ENCODE measurements at regions not wholly inside any gene's neighbourhood (a gene's known extent, or its start where the extent isn't known, plus 50 kb on each side); places are given as distances from the start of the nearest gene placed in this dataset.

DNA sequence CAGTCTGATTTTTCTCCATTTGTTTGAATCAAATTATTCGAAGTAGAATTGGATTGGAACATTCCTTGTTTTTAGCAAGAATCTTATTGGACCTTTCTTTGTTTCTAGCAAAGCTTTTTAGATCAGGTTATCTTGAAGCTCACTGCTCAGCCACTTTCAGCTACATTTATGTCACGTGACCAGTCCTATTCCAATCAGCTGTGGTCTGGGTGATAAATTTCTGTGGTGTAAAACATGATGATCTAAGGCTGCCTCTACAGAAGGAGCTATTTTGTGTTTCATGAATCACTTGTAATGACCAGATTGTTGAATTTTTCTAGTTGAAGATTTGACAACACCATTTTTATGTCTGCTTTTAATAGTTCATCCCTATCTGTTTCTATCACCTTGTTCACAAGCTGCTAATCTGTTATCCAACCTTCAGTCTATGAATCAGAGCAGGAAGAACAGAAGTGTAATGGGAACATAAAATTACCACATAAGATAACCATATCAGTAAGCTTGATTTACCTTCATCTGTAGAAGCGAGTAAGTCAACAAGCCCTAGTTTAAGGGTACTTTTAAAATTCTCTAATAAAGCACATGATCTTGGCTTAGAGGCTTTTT is 101.0 kb upstream of the MAP3K7 start (continued):
- TF ChIP-seq, protein P1, sequence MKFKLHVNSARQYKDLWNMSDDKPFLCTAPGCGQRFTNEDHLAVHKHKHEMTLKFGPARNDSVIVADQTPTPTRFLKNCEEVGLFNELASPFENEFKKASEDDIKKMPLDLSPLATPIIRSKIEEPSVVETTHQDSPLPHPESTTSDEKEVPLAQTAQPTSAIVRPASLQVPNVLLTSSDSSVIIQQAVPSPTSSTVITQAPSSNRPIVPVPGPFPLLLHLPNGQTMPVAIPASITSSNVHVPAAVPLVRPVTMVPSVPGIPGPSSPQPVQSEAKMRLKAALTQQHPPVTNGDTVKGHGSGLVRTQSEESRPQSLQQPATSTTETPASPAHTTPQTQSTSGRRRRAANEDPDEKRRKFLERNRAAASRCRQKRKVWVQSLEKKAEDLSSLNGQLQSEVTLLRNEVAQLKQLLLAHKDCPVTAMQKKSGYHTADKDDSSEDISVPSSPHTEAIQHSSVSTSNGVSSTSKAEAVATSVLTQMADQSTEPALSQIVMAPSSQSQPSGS (IDR thresholded peaks at IDR 0.05; ENCODE audit: low read length), result no peak
- TF ChIP-seq MAFK (IDR thresholded peaks at IDR 0.05; ENCODE audit: low read depth, low read length), result no peak
- no peak for TF ChIP-seq KDM5A (IDR thresholded peaks at IDR 0.05; ENCODE audit: low read length)

All from H1 (cell line).